ENCODE measurements at regions not wholly inside any gene's neighbourhood (a gene's known extent, or its start where the extent isn't known, plus 50 kb on each side); places are given as distances from the start of the nearest gene placed in this dataset.

- Mint-ChIP-seq H3K27ac (no peak overlapping the region), H3K9me3 (peaks cover 4% of the 10 kb centered on the region), H3K4me1 (ENCODE audit: low read depth) (no peaks in the 10 kb centered on the region), H3K4me3 (no peak overlapping the region), H3K27me3 (no peaks in the 10 kb centered on the region), H3K36me3 (ENCODE audit: low read depth) (no peaks in the 10 kb centered on the region)
- ATAC-seq (ENCODE audit: poor library complexity) = no peak
- Histone ChIP-seq H3K36me3 (ENCODE audit: insufficient read depth, low read length) (no peaks in the 10 kb centered on the region), H3K27me3 (ENCODE audit: control insufficient read depth in 1 of 2, insufficient read depth in 2 of 2, low read length in 2 of 2) (no peaks in the 10 kb centered on the region), H3K9me3 (ENCODE audit: control insufficient read depth in 1 of 2, insufficient read depth in 1 of 2, low read length in 2 of 2) (no peaks in the 10 kb centered on the region), H3K4me3 (ENCODE audit: low read length) (no peak overlapping the region), H3K27ac (ENCODE audit: low read depth in 1 of 2, low read length in 2 of 2) (no peak overlapping the region), H3K4me1 (ENCODE audit: insufficient read depth, low read length) (no peaks in the 10 kb centered on the region)
- intact Hi-C loops (cut with DNase I, micrococcal nuclease) = no loop called here
- CTCF ChIA-PET = no interaction called here
- POLR2A ChIA-PET = no interaction called here
- DNase-seq = no peak
- no peak for TF ChIP-seq CTCF (IDR thresholded peaks at IDR 0.05)
These were observed 213.0 kb upstream of the TARS1 start for GRCh38 chr5:33227746-33228145.

- no peak for ATAC-seq (ENCODE audit: poor library complexity)
- no peak for TF ChIP-seq CTCF (IDR thresholded peaks at IDR 0.05)
- Histone ChIP-seq H3K27me3 (ENCODE audit: control insufficient read depth in 1 of 2, insufficient read depth in 2 of 2, low read length in 2 of 2) (no peaks in the 10 kb centered on the region), H3K9me3 (ENCODE audit: control insufficient read depth in 1 of 2, insufficient read depth in 1 of 2, low read length in 2 of 2) (no peaks in the 10 kb centered on the region), H3K36me3 (ENCODE audit: insufficient read depth, low read length) (no peaks in the 10 kb centered on the region), H3K27ac (ENCODE audit: low read depth in 1 of 2, low read length in 2 of 2) (no peak overlapping the region), H3K4me1 (ENCODE audit: insufficient read depth, low read length) (no peaks in the 10 kb centered on the region), H3K4me3 (ENCODE audit: low read length) (no peak overlapping the region)
- DNase-seq = no peak
- Mint-ChIP-seq H3K4me3 (no peak overlapping the region), H3K4me1 (ENCODE audit: low read depth) (no peaks in the 10 kb centered on the region), H3K27me3 (no peaks in the 10 kb centered on the region), H3K27ac (no peak overlapping the region), H3K36me3 (ENCODE audit: low read depth) (no peaks in the 10 kb centered on the region), H3K9me3 (peaks cover 4% of the 10 kb centered on the region)
- ChIA-PET POLR2A (no interaction called here), CTCF (no interaction called here)
- intact Hi-C loops (cut with DNase I, micrococcal nuclease) = no loop called here
These were observed 212.6 kb upstream of the TARS1 start for GRCh38 chr5:33228149-33228548.

- intact Hi-C loops (cut with DNase I, micrococcal nuclease) = no loop called here
- Mint-ChIP-seq H3K27me3 (no peaks in the 10 kb centered on the region), H3K4me1 (ENCODE audit: low read depth) (no peaks in the 10 kb centered on the region), H3K4me3 (no peak overlapping the region), H3K36me3 (ENCODE audit: low read depth) (no peaks in the 10 kb centered on the region), H3K9me3 (peaks cover 4% of the 10 kb centered on the region), H3K27ac (no peak overlapping the region)
- ATAC-seq (ENCODE audit: poor library complexity) (no peak), DNase-seq (no peak)
- Histone ChIP-seq H3K36me3 (ENCODE audit: insufficient read depth, low read length) (no peaks in the 10 kb centered on the region), H3K27ac (ENCODE audit: low read depth in 1 of 2, low read length in 2 of 2) (no peak overlapping the region), H3K27me3 (ENCODE audit: control insufficient read depth in 1 of 2, insufficient read depth in 2 of 2, low read length in 2 of 2) (no peaks in the 10 kb centered on the region), H3K4me3 (ENCODE audit: low read length) (no peak overlapping the region), H3K4me1 (ENCODE audit: insufficient read depth, low read length) (no peaks in the 10 kb centered on the region), H3K9me3 (ENCODE audit: control insufficient read depth in 1 of 2, insufficient read depth in 1 of 2, low read length in 2 of 2) (no peaks in the 10 kb centered on the region)
- CTCF ChIA-PET = no interaction called here
- POLR2A ChIA-PET = interaction anchor here (0.7 kb wide), 1 partner anchor 12 kb away, joined by 3 read pairs; no protein-coding TSS in a partner anchor
- TF ChIP-seq CTCF (IDR thresholded peaks at IDR 0.05) = no peak
These were observed 211.5 kb upstream of the TARS1 start for GRCh38 chr5:33229216-33229615.
